ENCODE measurements at regions not wholly inside any gene's neighbourhood (a gene's known extent, or its start where the extent isn't known, plus 50 kb on each side); places are given as distances from the start of the nearest gene placed in this dataset.
A peak's percentile ranks its signal among the peaks of the same experiment; 100 is the strongest.
"Not testable (repeated sequence)": the region's sequence is repeated elsewhere in the genome, so short reads cannot be mapped to it uniquely, and the experiment has no call there.

DNA sequence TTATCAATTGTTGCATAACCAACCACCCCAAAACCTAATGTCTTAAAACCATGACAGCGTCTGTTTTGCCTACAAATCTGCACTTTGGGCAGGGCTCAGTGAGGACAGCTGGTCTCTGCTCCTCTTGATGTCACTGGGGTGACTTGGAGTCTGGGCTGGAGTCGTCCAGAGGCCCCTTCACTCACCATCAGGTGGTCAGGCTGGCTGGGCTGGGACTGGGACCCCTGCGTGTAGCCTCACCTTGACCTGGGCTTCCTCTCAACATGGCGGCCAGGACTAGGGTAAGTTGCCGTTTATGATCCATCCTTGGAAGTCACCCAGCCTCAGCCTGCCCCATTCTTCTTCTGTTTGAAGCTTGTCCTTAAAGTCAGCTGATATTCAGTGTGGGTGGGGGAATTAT is 116.8 kb upstream of the NKX1-1 start:
- Histone ChIP-seq H3K4me3 (no peak overlapping the region), H3K27ac (no peak overlapping the region), H3K4me1 (peaks cover 0 to 4% (median 0%) of the 10 kb centered on the region in 4 donors), H3K9me3 (peaks cover 0 to 9% (median 0%) of the 10 kb centered on the region in 3 donors), H3K36me3 (no peaks in the 10 kb centered on the region), H3K27me3 (peaks cover 0 to 62% of the 10 kb centered on the region in 2 donors)
- intact Hi-C loops (cut with DNase I; ENCODE audit: low total_unique reads) = no loop called here
- TF ChIP-seq, protein P1, sequence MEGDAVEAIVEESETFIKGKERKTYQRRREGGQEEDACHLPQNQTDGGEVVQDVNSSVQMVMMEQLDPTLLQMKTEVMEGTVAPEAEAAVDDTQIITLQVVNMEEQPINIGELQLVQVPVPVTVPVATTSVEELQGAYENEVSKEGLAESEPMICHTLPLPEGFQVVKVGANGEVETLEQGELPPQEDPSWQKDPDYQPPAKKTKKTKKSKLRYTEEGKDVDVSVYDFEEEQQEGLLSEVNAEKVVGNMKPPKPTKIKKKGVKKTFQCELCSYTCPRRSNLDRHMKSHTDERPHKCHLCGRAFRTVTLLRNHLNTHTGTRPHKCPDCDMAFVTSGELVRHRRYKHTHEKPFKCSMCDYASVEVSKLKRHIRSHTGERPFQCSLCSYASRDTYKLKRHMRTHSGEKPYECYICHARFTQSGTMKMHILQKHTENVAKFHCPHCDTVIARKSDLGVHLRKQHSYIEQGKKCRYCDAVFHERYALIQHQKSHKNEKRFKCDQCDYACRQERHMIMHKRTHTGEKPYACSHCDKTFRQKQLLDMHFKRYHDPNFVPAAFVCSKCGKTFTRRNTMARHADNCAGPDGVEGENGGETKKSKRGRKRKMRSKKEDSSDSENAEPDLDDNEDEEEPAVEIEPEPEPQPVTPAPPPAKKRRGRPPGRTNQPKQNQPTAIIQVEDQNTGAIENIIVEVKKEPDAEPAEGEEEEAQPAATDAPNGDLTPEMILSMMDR (IDR thresholded peaks at IDR 0.05) = no peak
- DNase-seq = no peak

DNA sequence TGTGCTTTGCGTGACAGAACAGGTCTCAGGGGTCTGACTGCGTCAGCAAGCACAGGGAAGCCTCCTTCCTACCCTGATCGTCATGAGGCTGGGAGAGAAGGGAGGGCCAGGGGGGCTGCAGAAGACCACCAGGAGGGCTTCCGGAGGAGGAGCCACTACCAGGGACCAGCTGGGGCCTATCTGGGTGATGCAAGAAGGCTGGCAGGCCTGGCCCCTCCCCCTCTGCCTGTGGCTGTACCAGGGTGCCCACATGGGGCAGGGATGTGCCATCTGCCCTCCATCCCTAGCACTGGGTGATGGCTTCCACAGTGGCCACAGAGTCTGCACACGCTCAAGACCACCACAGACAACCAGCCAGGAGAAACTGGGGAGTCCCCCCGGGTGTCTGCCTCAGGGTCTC is 116.4 kb upstream of the NKX1-1 start:
- Histone ChIP-seq H3K4me3 (no peak overlapping the region), H3K36me3 (no peaks in the 10 kb centered on the region), H3K4me1 (peaks cover 0 to 4% (median 0%) of the 10 kb centered on the region in 4 donors), H3K9me3 (peaks cover 0 to 9% (median 0%) of the 10 kb centered on the region in 3 donors), H3K27me3 (peaks cover 0 to 67% of the 10 kb centered on the region in 2 donors), H3K27ac (no peak overlapping the region)
- TF ChIP-seq, protein P1 (IDR thresholded peaks at IDR 0.05) = no peak
- intact Hi-C loops (cut with DNase I; ENCODE audit: low total_unique reads) = no loop called here
- no peak for DNase-seq

DNA sequence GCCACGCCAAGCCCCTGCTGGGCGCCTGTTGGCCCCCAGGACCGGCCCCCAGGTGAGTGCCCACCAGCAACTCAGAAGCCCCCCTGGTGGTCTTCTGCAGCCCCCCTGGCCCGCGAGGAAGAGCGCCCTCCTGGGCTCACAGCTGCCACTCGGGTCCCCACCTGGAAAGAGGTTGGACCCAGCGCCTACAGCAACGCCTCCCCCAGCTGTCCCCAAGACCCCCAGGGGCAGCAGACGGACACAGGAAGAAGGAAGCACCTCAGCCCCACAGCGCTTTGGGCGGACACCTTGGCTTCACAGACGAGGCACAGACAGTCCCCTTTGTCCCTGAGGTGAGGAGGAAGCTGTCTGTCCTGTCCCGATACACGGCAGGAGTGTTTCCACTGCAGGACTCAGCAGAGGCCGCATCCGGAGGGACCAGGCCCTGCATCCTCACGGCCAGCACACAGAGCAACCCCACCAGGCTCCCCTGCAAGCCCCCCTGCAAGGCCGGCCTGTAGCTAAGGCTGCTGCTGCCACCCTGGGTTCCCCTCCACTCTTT is 115.6 kb upstream of the NKX1-1 start:
- intact Hi-C loops (cut with DNase I; ENCODE audit: low total_unique reads) = no loop called here
- H3K27me3 ChIP-seq = peaks cover 0 to 74% of the 10 kb centered on the region in 2 donors
- no peak for DNase-seq
- H3K36me3 ChIP-seq = no peaks in the 10 kb centered on the region
- TF ChIP-seq, protein P1 (IDR thresholded peaks at IDR 0.05) = no peak
- H3K4me3 ChIP-seq = no peak overlapping the region
- no peak overlapping the region for H3K27ac ChIP-seq
- peaks cover 0 to 9% (median 0%) of the 10 kb centered on the region in 3 donors for H3K9me3 ChIP-seq
- peaks cover 0 to 4% (median 0%) of the 10 kb centered on the region in 4 donors for H3K4me1 ChIP-seq

DNA sequence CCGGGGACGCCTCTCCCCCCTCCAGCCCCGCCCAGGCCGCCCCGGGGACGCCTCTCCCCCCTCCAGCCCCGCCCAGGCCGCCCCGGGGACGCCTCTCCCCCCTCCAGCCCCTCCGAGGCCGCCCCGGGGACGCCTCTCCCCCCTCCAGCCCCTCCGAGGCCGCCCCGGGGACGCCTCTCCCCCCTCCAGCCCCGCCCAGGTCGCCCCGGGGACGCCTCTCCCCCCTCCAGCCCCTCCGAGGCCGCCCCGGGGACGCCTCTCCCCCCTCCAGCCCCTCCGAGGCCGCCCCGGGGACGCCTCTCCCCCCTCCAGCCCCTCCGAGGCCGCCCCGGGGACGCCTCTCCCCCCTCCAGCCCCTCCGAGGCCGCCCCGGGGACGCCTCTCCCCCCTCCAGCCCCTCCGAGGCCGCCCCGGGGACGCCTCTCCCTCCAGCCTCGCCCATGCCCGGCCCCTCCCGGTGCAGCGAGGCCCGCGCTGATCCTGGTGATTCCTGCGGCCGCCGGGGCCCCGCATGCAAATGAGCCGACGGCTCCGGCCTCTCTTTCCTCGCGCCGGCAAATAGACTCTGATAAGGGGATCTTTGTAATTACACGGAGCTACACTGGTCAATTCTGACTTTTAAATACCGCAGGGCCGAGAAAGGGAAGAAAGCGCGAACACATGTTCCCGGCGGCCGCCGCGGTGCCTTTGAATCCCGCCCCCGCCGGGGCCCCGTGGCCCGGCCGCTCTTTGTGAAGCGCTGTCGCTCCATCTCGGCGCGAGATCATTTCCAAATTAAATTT is 114.7 kb upstream of the NKX1-1 start:
- H3K36me3 ChIP-seq; H3K4me1 ChIP-seq; H3K9me3 ChIP-seq; H3K27ac ChIP-seq; DNase-seq; intact Hi-C loops (cut with DNase I; ENCODE audit: low total_unique reads): not testable (repeated sequence)
- H3K27me3 ChIP-seq = peaks cover 0 to 82% of the 10 kb centered on the region in 2 donors
- peak overlapping the region in 1 of 2 donors; percentile 20 for H3K4me3 ChIP-seq

DNA sequence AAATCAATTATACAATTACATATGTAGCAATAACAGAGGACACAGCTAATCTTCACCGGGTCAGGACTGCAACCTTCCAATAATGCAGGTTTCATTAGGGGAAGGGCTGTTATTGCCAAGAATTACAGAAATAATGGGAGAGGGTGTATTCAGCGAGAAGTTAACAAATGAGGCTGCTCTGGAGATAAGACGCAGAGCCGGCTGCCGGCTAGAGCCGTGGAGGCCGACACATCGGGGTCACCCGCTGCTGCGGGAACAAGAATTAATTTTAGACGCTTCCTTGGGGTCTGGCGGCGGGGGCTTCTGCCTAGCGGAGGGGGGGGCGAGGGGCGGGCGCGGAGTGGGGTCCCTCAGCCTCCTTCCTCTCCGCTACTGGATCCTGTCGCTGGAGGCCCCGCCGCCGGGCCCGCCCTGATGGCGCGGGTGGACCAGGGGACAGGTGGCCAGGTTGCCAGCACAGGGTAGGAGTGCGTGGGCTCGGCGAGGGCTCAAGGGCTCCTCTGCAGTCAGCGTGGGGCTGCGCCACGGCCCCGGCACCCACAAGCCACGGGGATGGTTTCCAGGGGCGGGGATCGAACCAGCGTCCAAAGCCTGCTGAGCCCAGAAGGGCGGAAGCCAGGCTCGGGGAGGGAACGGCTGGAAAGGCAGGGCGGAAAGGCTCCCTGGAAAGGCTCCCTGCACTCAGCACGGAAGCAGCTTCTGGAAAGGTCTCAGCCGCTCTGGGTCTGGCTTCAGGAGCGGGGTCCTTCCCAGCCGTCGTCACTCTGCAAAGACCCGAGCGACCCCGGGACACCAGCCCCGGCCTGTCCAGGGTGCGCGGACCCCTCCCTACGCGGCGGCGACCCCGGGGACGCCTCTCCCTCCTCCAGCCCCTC is 113.8 kb upstream of the NKX1-1 start:
- Histone ChIP-seq H3K9me3 (peaks cover 0 to 9% (median 0%) of the 10 kb centered on the region in 3 donors), H3K4me1 (peaks cover 0 to 4% (median 0%) of the 10 kb centered on the region in 4 donors), H3K27me3 (peaks cover 0 to 80% of the 10 kb centered on the region in 2 donors), H3K4me3 (no peak overlapping the region), H3K27ac (no peak overlapping the region), H3K36me3 (no peaks in the 10 kb centered on the region)
- TF ChIP-seq, protein P1 (IDR thresholded peaks at IDR 0.05) = no peak
- intact Hi-C loops (cut with DNase I; ENCODE audit: low total_unique reads) = no loop called here
- DNase-seq = no peak
